Endodermal cell (in vitro differentiated cells): ENCODE measurements at regions not wholly inside any gene's neighbourhood (a gene's known extent, or its start where the extent isn't known, plus 50 kb on each side); places are given as distances from the start of the nearest gene placed in this dataset.

Experiments used
- DNase-seq: peaks from one replicate; pipeline ENCODE4 v3.0.0-alpha.2; 2017
- H3K27ac ChIP-seq: 2 replicates; pipeline ENCODE4 v1.5.1; 2013; ENCODE audit warnings: mild to moderate bottlenecking, low read depth, low read length, moderate library complexity
- H3K27me3 ChIP-seq: 2 replicates; pipeline ENCODE4 v1.6.1; 2013; ENCODE audit warnings: mild to moderate bottlenecking, low read length, moderate library complexity; ENCODE audit not compliant: insufficient read depth, control insufficient read depth, poor library complexity, severe bottlenecking
- H3K36me3 ChIP-seq: 2 replicates; pipeline ENCODE4 v1.7.0; 2013; ENCODE audit warnings: mild to moderate bottlenecking, low read length, moderate library complexity; ENCODE audit not compliant: control insufficient read depth, insufficient read depth
- H3K4me1 ChIP-seq: one replicate; pipeline ENCODE4 v1.7.0; 2013; ENCODE audit warnings: low read length; ENCODE audit not compliant: control insufficient read depth, insufficient read depth
- H3K4me3 ChIP-seq: 2 replicates; pipeline ENCODE4 v1.5.1; 2013; ENCODE audit warnings: mild to moderate bottlenecking, low read length, moderate library complexity
- H3K9ac ChIP-seq: 2 replicates; pipeline ENCODE4 v1.6.1; 2013; ENCODE audit warnings: mild to moderate bottlenecking, low read length, moderate library complexity; ENCODE audit not compliant: poor library complexity, severe bottlenecking; ENCODE audit errors: extremely low read depth
- H3K9me3 ChIP-seq: 2 replicates; pipeline ENCODE4 v1.6.1; 2013; ENCODE audit warnings: mild to moderate bottlenecking, low read length, moderate library complexity; ENCODE audit not compliant: control insufficient read depth
- H3K27ac Mint-ChIP-seq: 2 replicates; pipeline ENCODE4 v1.8.0; 2020; ENCODE audit warnings: mixed read lengths
- H3K27me3 Mint-ChIP-seq: 2 replicates; pipeline ENCODE4 v1.8.0; 2021; ENCODE audit warnings: mild to moderate bottlenecking, mixed read lengths; ENCODE audit not compliant: insufficient read depth
- H3K36me3 Mint-ChIP-seq: 2 replicates; pipeline ENCODE4 v1.8.0; 2020; ENCODE audit warnings: low read depth, mixed read lengths
- H3K4me1 Mint-ChIP-seq: 2 replicates; pipeline ENCODE4 v1.8.0; 2020; ENCODE audit warnings: mixed read lengths
- H3K4me3 Mint-ChIP-seq: 2 replicates; pipeline ENCODE4 v1.8.0; 2020; ENCODE audit warnings: mild to moderate bottlenecking, moderate library complexity, mixed read lengths
- H3K9me3 Mint-ChIP-seq: 2 replicates; pipeline ENCODE4 v1.8.0; 2020; ENCODE audit warnings: mild to moderate bottlenecking, mixed read lengths
- WGBS, 2 experiments: methylation state at CpG; one replicate each; pipeline versions ENCODE4 v1.1.5 to v1.1.7; 2013; ENCODE audit warnings: missing lambda C conversion rate in 2 of 2, mixed read lengths in 1 of 2; ENCODE audit not compliant: insufficient coverage in 1 of 2, insufficient read length in 1 of 2; 5-methylcytosine and 5-hydroxymethylcytosine counted together
- TF ChIP-seq, protein P1 (sequence below): fragments of 200-600 bp; sonication (generic); conservative IDR thresholded peaks from 2 replicates; pipeline ENCODE4 v1.5.0; 2021; ENCODE audit warnings: antibody characterized with exemption, mild to moderate bottlenecking

DNA sequence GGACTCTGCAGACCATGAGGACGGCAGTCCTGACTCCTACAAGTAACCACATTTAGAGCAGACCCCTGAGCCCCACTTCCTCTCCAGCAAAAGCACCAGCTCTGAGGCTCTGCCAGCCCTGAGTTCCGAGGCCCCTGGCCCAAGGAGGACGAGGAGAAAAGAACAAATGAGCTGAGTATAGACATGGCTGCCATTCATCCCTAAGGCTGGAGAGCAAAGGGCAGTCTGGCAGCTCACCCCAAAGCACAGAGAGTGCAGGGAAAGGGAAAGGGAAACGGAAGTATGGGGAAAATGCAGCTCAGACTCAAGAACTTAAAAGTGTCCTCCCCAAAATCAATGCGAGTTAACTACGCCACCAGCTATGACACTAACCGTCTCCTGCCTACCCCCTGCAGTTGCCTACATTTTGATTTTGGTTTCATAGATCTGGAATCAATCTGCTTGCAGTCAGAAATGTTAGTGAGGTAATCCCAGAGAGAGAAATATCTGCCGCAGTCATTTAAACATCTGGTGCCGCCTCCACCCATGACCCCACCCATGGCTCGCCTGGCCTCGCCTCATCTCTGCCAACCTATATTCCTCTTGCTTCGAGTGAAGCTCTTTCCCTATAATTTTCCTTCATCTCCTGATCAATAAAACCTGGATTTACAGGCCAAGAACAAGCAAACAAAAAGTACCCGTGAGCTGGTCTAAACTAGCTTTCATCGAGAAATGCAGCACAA, 49.6 kb upstream of the AFDN start:
- 88 to 95% methylated on average over 6 to 14 of the region's 14 CpGs for WGBS, 2 experiments
- H3K27ac Mint-ChIP-seq: no peak overlapping the region
- H3K9ac ChIP-seq: no peak overlapping the region
- no peaks in the 10 kb centered on the region for H3K36me3 ChIP-seq
- H3K36me3 Mint-ChIP-seq: no peaks in the 10 kb centered on the region
- H3K27ac ChIP-seq: no peak overlapping the region
- no peaks in the 10 kb centered on the region for H3K4me1 Mint-ChIP-seq
- no peaks in the 10 kb centered on the region for H3K27me3 Mint-ChIP-seq
- H3K4me1 ChIP-seq: no peaks in the 10 kb centered on the region
- no peaks in the 10 kb centered on the region for H3K9me3 Mint-ChIP-seq
- H3K4me3 Mint-ChIP-seq: no peak overlapping the region
- no peak overlapping the region for H3K4me3 ChIP-seq
- H3K27me3 ChIP-seq: no peaks in the 10 kb centered on the region
- TF ChIP-seq, protein P1, sequence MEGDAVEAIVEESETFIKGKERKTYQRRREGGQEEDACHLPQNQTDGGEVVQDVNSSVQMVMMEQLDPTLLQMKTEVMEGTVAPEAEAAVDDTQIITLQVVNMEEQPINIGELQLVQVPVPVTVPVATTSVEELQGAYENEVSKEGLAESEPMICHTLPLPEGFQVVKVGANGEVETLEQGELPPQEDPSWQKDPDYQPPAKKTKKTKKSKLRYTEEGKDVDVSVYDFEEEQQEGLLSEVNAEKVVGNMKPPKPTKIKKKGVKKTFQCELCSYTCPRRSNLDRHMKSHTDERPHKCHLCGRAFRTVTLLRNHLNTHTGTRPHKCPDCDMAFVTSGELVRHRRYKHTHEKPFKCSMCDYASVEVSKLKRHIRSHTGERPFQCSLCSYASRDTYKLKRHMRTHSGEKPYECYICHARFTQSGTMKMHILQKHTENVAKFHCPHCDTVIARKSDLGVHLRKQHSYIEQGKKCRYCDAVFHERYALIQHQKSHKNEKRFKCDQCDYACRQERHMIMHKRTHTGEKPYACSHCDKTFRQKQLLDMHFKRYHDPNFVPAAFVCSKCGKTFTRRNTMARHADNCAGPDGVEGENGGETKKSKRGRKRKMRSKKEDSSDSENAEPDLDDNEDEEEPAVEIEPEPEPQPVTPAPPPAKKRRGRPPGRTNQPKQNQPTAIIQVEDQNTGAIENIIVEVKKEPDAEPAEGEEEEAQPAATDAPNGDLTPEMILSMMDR: no peak
- DNase-seq: peak; percentile 27
- no peaks in the 10 kb centered on the region for H3K9me3 ChIP-seq
